LNCAP (cell line): ENCODE measurements at regions not wholly inside any gene's neighbourhood (a gene's known extent, or its start where the extent isn't known, plus 50 kb on each side); places are given as distances from the start of the nearest gene placed in this dataset.

Experiments used
- TF ChIP-seq, protein P1 (sequence below): fragments of 450-650 bp; IDR thresholded peaks from 2 replicates; pipeline ENCODE4 v1.5.1; 2017; ENCODE audit warnings: mild to moderate bottlenecking

DNA sequence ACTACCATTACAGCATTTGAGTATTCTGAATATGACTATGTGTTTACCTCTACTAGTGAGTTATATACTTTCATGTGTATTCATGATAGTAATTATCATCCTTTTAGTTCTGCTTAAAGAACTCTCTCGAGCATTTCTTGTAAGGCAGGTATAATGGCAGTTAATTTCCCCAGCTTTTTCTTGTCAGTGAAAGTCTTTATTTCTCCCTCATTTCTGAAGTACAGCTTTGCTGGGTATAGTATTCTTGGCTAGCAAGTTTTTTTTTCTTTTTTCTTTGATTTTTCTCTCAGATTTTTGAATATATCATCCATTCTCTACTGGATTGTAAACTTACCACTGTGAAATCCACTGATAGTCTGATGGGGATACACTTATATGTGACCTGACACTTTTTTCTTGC lies 165.9 kb upstream of the ARHGAP5 start:
- TF ChIP-seq, protein P1, sequence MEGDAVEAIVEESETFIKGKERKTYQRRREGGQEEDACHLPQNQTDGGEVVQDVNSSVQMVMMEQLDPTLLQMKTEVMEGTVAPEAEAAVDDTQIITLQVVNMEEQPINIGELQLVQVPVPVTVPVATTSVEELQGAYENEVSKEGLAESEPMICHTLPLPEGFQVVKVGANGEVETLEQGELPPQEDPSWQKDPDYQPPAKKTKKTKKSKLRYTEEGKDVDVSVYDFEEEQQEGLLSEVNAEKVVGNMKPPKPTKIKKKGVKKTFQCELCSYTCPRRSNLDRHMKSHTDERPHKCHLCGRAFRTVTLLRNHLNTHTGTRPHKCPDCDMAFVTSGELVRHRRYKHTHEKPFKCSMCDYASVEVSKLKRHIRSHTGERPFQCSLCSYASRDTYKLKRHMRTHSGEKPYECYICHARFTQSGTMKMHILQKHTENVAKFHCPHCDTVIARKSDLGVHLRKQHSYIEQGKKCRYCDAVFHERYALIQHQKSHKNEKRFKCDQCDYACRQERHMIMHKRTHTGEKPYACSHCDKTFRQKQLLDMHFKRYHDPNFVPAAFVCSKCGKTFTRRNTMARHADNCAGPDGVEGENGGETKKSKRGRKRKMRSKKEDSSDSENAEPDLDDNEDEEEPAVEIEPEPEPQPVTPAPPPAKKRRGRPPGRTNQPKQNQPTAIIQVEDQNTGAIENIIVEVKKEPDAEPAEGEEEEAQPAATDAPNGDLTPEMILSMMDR = no peak

DNA sequence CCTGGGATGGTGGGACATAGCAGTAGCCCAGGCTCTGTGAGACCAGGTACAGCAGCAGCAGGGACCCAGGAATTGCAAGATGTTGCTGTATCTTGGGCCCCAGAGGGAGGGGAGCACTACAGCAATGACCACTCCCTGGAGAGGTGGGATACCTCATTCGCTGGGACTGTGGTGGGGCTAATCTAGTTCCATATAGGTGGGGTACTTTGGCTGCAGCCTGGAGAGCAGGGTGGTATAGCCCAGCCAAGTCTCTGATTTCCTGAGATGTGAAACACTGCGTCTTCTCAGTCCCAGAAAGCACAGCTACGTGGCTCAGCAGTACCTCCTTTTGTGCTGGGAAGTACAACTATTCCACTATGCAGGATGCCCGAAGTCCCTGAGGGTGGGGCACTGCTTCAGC lies 163.7 kb upstream of the ARHGAP5 start:
- TF ChIP-seq, protein P1 = no peak

DNA sequence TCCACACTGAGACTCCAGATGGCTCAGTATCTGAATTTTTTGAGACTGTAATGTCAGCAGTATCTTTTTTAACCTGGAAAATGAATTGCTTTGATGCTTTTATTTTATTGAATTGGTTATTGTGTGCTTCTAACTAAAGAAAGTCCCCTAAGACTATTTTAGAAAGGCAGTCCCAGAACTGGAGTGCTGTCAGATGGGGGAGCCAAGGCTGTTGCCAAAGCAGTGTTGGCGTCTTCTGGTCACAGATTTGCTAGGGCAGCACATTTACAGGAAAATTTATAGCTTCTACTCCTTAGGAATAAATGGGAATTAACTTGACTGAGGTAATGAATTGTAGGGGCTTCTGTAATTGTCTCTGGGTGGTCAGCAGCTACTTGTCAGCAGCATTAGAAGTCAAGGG lies 157.1 kb upstream of the ARHGAP5 start:
- TF ChIP-seq, protein P1 = no peak

DNA sequence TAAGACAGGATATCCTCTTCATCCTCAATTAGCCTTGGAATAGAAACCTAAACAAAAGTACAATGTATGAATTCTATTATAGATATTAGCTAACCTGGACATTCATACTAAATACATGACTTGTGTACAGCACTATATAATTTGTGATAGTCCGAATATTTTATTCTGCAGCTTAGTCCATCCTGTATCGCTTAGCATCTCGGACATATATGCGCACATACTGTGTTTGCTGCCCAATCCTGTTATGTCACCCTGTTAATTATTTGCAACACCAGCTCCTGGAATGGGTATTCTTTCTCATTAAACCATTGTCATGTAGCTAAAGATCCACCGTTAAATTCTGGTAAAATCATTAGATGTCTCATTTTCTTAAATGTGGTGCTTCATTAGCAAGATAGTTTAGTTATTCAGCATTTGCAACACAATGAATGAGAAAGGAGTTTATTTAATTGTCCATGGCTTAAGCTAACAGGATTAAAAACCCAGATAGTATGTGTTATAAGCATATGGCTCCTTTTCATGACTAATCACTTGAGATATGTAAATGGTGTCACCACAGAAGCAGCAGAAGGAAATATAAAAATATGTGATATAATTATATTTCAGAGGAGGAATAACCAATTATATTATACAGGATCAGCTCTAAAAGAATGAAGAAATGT lies 156.0 kb upstream of the ARHGAP5 start:
- TF ChIP-seq, protein P1 = no peak

DNA sequence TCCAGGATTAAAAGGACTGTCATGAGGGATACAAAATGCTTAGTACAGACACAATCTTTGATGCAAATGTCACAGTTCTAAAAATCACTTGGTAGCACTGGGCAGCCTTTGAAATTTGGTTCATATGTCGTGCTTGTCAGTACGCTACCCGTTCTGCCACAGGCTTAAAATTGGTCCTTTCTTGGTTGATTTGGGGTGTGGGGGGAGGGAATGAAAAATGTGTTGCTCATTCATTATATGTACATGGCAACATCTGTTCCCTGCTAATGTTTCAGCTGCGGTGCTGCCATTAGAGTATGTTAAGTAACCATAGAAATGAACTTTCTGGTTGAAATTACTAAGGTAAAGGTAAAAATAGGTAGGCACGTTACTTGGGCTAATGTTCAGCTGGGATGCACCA lies 155.4 kb upstream of the ARHGAP5 start:
- TF ChIP-seq, protein P1 = no peak

DNA sequence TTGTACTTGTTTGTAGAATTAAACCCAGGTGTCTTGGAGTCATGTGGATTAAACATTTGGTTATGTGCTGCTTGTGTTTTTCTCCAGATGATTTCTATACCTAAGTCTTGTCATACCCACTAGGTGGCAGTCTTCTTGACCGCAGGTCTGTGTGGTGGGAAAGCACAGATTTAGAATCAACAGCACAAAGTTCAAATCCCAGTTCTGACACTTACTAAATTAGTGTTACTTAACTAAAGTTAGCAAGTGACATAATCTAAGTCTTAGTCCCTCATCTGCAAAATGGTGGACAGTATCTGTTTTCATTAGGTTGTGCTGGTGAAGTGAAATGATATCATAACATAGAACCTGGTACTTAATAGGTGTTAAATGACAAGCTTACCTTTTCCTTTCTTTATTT lies 151.0 kb upstream of the ARHGAP5 start:
- TF ChIP-seq, protein P1 = peak; percentile 65

DNA sequence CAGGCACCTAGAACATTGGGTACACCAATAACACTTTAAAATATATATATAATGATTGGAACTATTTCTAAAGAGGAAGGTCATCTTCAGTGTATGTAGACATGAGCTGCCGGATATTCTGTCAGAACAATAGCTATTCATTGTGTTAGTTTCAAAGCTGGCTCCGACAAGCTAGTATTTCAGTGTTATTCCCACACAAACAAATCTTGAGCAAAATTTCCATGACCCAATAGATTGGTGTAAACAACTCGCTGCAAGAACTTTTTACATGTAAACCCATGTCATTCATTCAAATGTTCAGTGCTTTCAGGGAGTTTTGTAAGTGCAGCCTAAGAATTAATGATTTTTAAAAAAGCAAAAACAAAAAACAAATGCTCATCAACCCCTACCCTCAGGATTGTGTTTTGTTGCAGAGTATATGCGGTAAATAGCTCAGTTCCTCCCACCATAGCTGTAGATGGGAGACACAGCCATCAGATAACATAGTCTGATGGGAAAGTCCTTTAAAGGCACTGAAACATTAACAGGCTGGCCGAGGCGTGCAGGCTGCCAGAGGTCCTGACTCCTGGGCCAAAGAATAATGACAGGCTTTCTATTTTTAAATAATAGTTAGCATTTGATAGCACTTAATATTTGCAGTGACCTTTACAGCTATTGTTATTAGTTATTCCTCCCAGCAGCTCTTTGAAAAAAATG lies 150.3 kb upstream of the ARHGAP5 start:
- TF ChIP-seq, protein P1 = no peak
